GM18502 (cell line): ENCODE measurements at regions not wholly inside any gene's neighbourhood (a gene's known extent, or its start where the extent isn't known, plus 50 kb on each side); places are given as distances from the start of the nearest gene placed in this dataset.

Experiments used
- ATAC-seq: cut with Tn5 transposase; IDR thresholded peaks from one replicate; pipeline ENCODE4 v1.9.1; 2021; ENCODE audit warnings: mild to moderate bottlenecking; ENCODE audit not compliant: unreplicated experiment, poor library complexity

DNA sequence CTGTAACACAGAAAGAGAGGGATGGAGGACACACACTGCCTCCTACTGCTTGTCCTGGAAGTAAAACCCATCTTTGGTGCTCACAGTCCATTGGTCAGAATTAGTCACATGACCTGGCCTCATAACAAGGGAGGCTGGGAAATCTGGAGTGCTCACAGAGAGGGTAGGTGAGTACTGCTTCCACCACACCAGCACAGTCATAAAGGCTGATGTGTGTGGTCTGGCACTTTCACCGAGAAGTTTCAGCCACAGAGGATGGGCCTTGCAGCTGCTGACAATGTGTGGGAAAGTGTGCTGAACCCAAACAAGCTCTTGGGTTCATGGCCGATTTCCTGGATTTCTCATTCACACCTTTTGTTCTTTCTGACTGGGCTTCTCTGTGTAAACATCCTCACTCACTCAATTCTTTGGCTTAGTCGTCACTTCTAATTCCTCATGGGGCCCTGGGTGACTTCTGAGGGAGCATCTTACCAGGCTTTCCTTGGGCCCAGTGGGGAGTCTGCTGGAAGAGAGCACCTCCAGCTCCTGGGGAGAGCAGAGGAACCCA lies 100.7 kb downstream of the ASB7 start:
- peak; percentile 100 for ATAC-seq

GRCh38 chr15:100703671-100704070 lies 101.3 kb downstream of the ASB7 start:
- ATAC-seq: no peak

- no peak for ATAC-seq
These were observed 102.1 kb downstream of the ASB7 start for GRCh38 chr15:100704281-100705055.

DNA sequence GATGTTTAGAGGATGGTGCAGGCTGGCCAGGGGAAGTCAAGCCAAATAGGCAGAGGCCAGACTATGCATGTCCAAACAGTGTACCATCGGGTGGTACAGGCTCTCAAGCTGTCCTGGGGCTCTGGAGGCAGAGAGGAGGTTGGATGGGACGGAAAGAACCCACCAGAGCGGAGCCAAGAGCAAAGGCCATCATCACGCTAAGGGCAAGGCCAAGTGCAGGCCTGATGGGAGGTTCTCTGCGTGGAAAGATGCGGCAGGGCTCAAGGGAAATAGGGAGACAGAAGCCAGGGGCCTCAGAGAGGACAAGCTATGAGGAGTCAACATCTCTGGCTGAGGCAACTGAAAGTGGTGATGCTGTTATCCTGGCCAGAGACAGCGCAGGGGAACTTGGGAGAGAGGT lies 102.7 kb downstream of the ASB7 start:
- no peak for ATAC-seq

GRCh38 chr15:100705841-100706240 lies 103.5 kb downstream of the ASB7 start:
- no peak for ATAC-seq

DNA sequence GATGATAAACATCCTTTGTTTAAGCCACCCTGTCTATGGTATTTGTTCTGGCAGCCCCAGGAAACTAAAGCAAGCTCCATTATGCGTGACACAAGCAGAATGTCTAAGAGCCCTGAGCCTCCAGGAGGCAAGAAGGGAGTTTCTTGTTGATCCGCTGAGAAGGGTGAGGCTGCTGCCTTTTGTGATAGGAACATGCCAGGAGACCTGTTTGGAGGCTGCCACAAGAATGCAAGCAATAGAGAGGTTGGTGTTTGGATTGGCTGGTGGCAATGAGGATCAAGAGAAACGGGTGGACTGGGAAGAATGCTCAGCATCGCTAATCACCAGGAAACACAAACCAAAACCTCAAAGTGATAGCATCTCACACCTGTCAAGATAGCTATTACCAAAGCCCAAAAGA lies 104.8 kb downstream of the ASB7 start:
- no peak for ATAC-seq

- ATAC-seq: no peak
These were observed 106.5 kb downstream of the ASB7 start for GRCh38 chr15:100708916-100709315.

GRCh38 chr15:100710222-100710621 lies 107.8 kb downstream of the ASB7 start:
- ATAC-seq: no peak

DNA sequence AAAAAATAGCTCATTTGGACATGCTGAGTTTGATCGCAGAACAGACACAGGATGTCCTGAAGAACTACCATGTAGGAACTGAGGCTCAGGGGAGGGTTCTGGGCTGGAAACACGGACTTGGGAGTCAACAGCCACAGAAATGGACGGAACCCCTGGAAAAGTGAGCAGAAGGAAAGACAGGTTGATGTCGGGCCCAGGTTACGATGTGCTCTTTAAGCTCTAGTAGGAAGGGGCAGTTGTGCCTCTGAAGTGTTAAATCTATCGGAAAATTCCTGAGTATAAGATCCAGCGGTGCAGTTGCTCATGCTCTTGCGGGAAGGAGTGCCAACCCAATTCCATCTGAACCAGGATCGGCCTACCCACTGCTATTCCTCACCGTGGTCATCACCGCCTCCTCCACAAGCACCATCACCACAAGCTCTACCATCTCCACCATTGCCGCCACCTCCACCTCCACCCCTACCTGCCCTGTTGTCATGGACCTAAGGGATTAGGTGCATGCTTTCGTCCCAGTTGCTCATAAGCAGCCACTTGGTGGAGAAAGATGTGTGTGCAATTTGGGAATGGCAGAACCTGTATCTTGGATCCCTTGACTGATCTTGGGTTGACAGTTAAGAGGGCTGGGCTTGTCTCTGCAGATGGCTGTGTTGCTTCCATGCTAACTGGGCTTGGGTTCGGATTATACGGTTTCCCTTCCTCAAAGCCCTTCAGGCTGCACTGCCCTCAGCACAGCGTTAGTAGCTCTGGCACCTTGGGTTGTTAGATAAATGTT lies 108.5 kb downstream of the ASB7 start:
- ATAC-seq: no peak

- ATAC-seq: no peak
These were observed 109.2 kb downstream of the ASB7 start for GRCh38 chr15:100711516-100712021.

GRCh38 chr15:100712226-100712625 lies 109.8 kb downstream of the ASB7 start:
- ATAC-seq: no peak

GRCh38 chr15:100713163-100713867 lies 110.9 kb downstream of the ASB7 start:
- ATAC-seq: no peak

GRCh38 chr15:100714034-100714748 lies 111.8 kb downstream of the ASB7 start:
- ATAC-seq: no peak

DNA sequence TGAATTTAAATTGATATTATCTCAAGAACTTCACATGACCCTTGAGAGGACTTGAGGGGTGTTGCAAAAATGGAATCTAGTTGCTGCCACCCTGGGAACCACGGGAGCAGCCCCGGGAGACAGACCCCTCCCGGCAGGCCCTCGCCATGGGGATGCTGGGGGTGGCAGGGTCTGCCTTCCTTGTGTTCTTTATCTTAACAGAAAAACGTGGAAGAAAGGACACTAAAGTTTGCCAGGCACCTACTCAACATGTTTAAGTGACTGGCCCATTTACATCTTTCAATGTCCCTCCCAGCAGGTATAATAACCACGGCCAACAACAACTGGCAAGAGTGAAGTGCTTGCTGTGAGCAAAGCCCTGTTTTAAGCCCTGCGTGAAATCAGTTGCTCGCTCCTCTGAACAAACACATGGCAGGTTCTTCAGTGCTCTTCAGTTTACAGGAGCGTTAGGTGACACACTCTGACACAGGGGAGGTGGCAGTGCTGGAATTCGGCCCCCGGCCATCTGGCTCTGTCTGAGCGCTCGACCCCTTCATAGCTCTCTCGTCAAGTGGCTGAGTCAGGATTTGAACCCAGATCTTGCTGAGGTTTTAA lies 112.5 kb downstream of the ASB7 start:
- no peak for ATAC-seq

DNA sequence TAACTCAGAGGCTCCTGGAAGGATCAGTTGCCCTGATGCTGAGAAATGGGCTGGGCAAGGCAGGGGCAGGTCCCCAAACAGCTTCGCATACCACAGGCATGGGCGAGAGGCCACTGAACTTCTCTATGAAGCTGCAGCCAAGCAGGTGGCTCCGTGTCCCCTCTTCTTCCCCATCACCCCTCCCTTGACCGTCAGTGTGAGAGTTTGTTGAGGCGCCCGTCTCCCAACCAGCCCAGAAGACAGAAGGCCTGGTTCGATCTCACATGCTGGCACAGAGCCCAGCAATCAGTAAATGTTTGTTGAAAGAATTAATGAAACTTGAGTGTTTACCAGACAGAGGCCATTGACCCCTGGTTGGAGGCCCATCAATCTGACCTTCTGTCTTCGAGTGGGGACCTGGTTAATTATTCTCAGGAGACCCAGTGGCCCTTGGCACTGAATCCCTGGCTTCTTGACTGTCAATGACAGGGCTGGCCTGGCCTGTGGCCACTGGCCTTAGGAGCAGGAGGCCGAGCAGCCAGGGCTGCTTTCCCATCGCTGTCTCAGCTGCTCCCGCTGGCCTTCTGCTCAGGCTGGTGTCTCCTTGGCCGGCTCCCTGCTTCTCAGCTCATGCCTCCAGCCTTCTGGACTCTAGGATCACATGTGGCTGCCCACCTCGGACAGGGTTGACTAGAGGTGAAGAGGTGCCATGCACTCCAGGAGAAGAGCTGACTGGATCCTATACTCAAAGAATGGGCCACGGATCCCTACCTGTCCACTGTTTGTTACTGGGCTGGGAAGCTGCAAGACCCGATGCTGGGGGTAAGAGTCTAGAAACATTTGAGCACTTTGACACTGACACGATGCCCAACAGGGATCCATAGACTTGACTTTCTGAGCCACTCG lies 113.4 kb downstream of the ASB7 start:
- ATAC-seq: no peak

DNA sequence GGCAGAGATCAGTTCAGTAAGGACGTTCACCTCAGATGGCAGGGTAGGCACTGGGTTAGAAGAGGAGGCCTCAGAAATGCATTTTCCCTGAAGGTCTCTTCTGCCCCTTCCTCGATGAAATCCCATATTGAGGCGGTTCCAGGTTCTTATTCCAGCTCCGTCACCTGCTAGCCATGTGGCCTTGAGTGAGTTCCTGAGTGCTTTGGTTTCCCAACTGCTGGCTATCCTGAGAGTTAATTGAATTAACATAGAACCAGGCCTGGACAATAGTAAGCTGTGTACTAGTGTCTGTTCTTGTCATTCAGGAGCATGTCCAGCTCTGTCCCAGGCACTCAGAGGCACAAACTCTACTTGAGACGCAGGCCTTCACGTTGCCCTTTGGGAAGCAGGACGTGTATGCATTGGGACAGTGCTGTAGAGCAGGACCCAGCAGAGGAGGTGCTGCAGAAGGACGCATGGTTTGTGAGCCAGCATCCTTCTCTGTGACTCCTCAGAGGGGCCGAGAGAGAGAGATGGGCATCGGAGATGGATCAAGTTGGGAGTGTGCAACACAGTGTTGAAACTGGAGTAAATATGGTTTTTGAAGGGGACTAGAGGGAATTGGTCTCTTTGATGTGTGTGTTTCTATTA lies 114.2 kb downstream of the ASB7 start:
- no peak for ATAC-seq

DNA sequence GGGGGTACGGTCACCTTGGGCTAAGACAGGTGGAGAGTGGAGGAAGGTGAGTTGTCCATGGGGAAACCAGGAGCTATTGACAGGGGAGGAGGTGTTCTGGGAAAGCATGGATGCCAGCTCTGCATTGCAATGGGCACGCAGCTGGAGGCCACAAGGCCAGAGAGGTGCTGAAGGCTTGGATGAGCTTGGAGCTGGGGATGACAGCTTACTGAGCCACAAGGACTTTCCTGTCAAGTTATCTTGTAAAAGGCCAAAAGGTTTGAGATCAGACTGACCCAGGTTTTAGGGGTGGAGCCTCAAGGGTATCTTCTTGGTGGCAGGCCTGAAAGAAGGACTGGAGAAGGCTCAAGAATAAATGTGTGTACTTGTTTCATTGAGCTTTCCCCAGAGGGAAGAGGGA lies 115.2 kb downstream of the ASB7 start:
- no peak for ATAC-seq
